ENCODE measurements at regions not wholly inside any gene's neighbourhood (a gene's known extent, or its start where the extent isn't known, plus 50 kb on each side); places are given as distances from the start of the nearest gene placed in this dataset.

DNA sequence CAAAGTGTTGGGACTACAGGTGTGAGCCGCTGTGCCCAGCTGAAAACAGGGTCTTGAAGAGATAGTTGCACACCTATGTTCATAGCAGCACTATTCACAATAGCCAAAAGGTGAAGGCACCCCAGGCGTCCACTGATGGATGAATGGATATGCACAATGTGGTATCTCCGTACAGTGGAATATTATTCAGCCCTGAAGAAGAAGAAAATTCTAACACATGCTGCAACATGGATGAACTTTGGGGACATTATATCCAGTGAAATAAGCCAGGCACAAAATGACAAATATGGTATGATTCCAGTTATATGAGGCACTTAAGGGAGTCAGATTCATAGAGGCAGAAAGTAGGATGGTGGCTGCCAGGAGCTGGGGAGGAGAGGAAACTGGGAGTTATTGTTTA, 137.6 kb upstream of the WNT4 start:
- Histone ChIP-seq H3K4me2 (ENCODE audit: low read length) (no peak overlapping the region), H3K9me3 (ENCODE audit: low read length) (no peaks in the 10 kb centered on the region), H3F3A (ENCODE audit: insufficient read depth, low read length) (no peaks in the 10 kb centered on the region), H3K4me3 (ENCODE audit: low read depth, low read length, poor library complexity, severe bottlenecking) (no peak overlapping the region), H3K4me1 (ENCODE audit: insufficient read depth, low read length, severe bottlenecking) (no peaks in the 10 kb centered on the region), H3K27me3 (ENCODE audit: insufficient read depth, low read length) (peaks cover 4% of the 10 kb centered on the region; the same call in 1 of the 2 replicates), H2AFZ (ENCODE audit: low read length) (no peak overlapping the region), H3K9me2 (ENCODE audit: low read depth, low read length) (no peaks in the 10 kb centered on the region), H3K9ac (ENCODE audit: low read length) (no peak overlapping the region), H4K20me1 (ENCODE audit: insufficient read depth, low read length) (no peaks in the 10 kb centered on the region), H3K27ac (ENCODE audit: low read depth, low read length, poor library complexity, severe bottlenecking) (no peak overlapping the region), H3K36me3 (ENCODE audit: insufficient read depth, low read length) (no peaks in the 10 kb centered on the region), H3K79me2 (ENCODE audit: insufficient read depth, low read length) (no peaks in the 10 kb centered on the region)
- no peak for TF ChIP-seq CTCF (IDR thresholded peaks at IDR 0.05; ENCODE audit: low read length)
- TF ChIP-seq EZH2 (IDR thresholded peaks at IDR 0.05; ENCODE audit: borderline replicate concordance, low read length), result no peak

DNA sequence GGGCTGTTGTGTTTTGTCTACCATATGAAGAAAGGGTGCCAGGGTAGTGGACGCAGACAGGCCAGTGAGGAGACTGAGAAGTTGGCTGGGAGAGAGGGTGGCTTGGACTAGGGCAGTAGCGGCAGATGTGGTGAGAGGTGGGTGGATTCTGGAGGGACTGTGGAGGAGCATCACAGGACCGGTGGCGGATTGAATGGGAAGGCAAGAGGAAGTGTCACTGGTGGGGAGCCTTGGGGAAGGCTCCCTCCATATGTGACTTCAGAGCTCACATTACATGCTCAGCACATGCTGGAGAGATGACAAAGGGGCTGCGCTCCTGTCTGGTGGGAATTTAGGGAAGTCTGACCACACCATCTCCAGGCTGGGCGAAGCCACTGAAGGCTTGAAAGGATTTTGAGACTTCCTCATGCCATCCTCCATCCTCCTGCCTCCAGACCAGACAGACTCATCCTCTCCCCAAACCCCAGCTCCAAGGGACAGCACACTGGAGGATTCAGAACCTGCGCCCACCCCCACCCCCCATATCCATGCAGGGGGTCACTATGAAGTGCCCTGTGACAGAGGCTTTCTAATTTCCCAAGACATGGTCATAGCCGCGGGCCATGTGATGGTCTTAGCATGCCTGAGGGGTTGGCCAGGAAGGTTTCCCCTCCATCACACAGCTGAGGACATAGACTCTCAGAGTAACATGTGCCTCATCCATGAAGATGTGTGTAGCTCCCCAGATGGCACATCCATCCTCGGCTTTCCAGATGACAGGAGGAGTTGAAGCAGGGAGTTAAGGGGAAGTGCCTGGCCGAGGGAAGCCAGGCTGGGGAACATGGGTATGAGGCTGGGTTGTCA, 138.8 kb upstream of the WNT4 start:
- Histone ChIP-seq H3K9me3 (ENCODE audit: low read length) (no peaks in the 10 kb centered on the region), H3K36me3 (ENCODE audit: insufficient read depth, low read length) (no peaks in the 10 kb centered on the region), H3K4me1 (ENCODE audit: insufficient read depth, low read length, severe bottlenecking) (no peaks in the 10 kb centered on the region), H3K79me2 (ENCODE audit: insufficient read depth, low read length) (no peaks in the 10 kb centered on the region), H3K9ac (ENCODE audit: low read length) (no peak overlapping the region), H3K4me2 (ENCODE audit: low read length) (no peak overlapping the region), H4K20me1 (ENCODE audit: insufficient read depth, low read length) (no peaks in the 10 kb centered on the region), H3K4me3 (ENCODE audit: low read depth, low read length, poor library complexity, severe bottlenecking) (no peak overlapping the region), H2AFZ (ENCODE audit: low read length) (no peak overlapping the region), H3K27ac (ENCODE audit: low read depth, low read length, poor library complexity, severe bottlenecking) (no peak overlapping the region), H3F3A (ENCODE audit: insufficient read depth, low read length) (no peaks in the 10 kb centered on the region), H3K9me2 (ENCODE audit: low read depth, low read length) (no peaks in the 10 kb centered on the region), H3K27me3 (ENCODE audit: insufficient read depth, low read length) (peaks cover 4% of the 10 kb centered on the region; the same call in 1 of the 2 replicates)
- TF ChIP-seq EZH2 (IDR thresholded peaks at IDR 0.05; ENCODE audit: borderline replicate concordance, low read length), result no peak
- no peak for TF ChIP-seq CTCF (IDR thresholded peaks at IDR 0.05; ENCODE audit: low read length)

DNA sequence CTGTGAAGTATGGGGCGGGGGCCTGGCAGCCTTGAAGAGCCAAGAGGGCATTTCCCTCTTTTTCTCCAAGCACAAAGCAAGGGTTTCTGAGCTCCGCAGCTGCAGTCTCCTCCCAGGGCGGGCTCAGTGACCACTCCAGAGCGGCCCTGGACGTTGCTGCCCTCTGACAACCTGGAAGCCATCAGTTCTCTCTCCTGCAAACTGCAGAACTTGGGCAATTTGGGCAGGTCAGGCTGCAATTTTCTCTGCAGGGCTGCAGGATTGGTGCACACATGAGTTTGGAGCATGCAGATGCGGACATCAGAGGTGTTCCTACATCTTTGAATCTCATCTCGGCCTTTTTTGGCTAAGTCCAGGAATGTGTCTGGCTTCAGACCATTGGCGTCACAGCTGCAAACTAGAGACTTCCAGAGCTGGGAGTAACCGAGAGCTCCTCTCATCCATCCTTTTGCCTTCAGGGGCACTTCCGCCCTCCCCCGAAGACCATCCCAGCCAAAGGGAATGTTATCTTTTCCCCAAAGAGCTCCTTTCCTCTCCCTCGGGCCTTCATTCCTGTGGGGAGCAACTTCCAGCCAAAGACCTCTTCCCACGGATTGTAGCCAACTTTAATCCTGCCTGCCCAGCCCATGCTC, 139.6 kb upstream of the WNT4 start:
- no peak overlapping the region for H2AFZ ChIP-seq (ENCODE audit: low read length)
- H3K9ac ChIP-seq (ENCODE audit: low read length), result no peak overlapping the region
- H3K4me2 ChIP-seq (ENCODE audit: low read length), result no peak overlapping the region
- no peaks in the 10 kb centered on the region for H3K4me1 ChIP-seq (ENCODE audit: insufficient read depth, low read length, severe bottlenecking)
- H3K27me3 ChIP-seq (ENCODE audit: insufficient read depth, low read length), result peaks cover 4% of the 10 kb centered on the region; the same call in 1 of the 2 replicates
- no peaks in the 10 kb centered on the region for H3F3A ChIP-seq (ENCODE audit: insufficient read depth, low read length)
- no peaks in the 10 kb centered on the region for H4K20me1 ChIP-seq (ENCODE audit: insufficient read depth, low read length)
- TF ChIP-seq CTCF (IDR thresholded peaks at IDR 0.05; ENCODE audit: low read length) (no peak), EZH2 (IDR thresholded peaks at IDR 0.05; ENCODE audit: borderline replicate concordance, low read length) (no peak)
- no peak overlapping the region for H3K27ac ChIP-seq (ENCODE audit: low read depth, low read length, poor library complexity, severe bottlenecking)
- no peak overlapping the region for H3K4me3 ChIP-seq (ENCODE audit: low read depth, low read length, poor library complexity, severe bottlenecking)
- no peaks in the 10 kb centered on the region for H3K9me2 ChIP-seq (ENCODE audit: low read depth, low read length)
- H3K36me3 ChIP-seq (ENCODE audit: insufficient read depth, low read length), result no peaks in the 10 kb centered on the region
- H3K79me2 ChIP-seq (ENCODE audit: insufficient read depth, low read length), result no peaks in the 10 kb centered on the region
- no peaks in the 10 kb centered on the region for H3K9me3 ChIP-seq (ENCODE audit: low read length)

All from OCI-LY1 (cell line).